ENCODE measurements at regions not wholly inside any gene's neighbourhood (a gene's known extent, or its start where the extent isn't known, plus 50 kb on each side); places are given as distances from the start of the nearest gene placed in this dataset.

DNA sequence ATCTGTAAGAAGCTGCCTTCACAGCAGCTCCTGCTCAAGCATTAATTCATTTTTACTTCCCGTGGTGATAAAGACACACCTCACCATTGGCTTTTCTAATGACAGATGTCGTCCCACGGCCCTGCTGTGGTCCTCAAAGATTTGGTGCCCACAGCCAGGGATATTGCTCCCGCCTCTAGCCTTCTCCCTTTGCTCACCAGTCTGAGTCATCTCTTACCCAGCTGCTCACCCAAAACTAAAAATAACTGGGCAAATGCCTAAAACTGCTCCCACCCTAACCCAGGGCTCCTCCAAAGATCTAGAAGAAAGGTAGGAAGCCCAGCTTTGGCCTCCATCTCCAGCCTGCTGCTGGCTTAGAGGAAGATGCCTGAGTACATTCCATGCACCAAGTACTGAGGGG lies 371.1 kb upstream of the ZNF507 start:
- TF ChIP-seq CTCF (IDR thresholded peaks at IDR 0.05) (no peak), POLR2A (IDR thresholded peaks at IDR 0.05) (no peak)
